Suppressor macrophage treated with lipopolysaccharide for 1 hour (primary cell): ENCODE measurements at regions not wholly inside any gene's neighbourhood (a gene's known extent, or its start where the extent isn't known, plus 50 kb on each side); places are given as distances from the start of the nearest gene placed in this dataset.
"Not testable (repeated sequence)": the region's sequence is repeated elsewhere in the genome, so short reads cannot be mapped to it uniquely, and the experiment has no call there.

Experiments used
- DNase-seq, 3 donors: peaks; one replicate each; pipeline ENCODE4 v3.0.0-alpha.2; 2020 to 2022

DNA sequence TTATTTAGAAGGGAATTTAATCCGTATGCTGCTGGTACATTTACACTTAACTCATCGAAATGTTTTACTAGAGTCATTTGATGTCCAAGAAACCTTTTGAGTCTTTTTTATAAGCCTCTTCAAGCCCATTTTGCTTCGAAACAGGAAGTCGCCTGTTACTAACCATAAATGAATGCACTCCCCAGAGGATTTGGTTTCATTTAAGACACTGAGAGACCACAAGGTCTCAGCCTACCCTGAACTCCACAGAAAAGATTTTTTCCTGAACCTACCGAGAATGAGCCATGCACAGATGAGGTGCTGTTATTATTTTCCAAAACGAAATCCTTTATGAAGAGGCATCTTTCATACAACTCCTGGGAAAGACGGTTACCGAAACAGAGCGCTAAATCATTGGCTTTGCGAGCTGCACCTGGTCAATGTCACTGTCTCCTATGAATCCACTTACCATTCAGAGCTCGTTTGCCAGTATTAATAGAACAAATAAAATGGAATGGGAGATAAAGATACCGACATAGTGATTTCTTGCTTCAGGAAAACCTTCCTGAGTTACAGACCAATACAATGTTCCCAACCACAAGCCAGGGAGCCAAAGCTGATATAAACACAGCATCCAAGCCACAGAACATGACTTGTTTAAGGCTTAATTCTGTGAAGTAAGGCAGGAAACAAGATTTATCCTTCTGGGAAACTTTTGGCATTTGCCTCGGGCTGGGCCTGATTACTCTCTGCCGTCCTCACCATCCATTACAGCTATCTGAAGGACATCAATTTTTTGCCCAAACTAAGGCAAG is 382.1 kb downstream of the OSR1 start:
- DNase-seq, result no peak

GRCh38 chr2:18975506-18976167 is 382.8 kb downstream of the OSR1 start:
- no peak for DNase-seq

GRCh38 chr2:18971628-18972027 is 382.3 kb upstream of the NT5C1B start:
- DNase-seq, result no peak

DNA sequence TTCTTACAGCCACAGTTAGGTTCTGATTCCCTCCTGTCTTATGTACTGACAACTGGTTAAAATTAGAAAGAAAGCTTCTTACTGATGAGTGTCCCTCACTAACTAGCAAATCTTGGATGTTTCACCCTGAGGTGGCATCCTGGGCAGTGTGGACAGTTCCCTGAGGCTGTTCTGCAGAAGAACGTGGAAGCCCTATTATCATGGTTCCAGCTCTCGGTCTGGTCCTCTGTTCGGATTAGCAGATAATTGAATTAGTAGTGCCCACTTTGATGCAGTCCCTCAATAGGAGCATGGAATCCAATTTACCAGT is 381.7 kb upstream of the NT5C1B start:
- DNase-seq, result no peak

GRCh38 chr2:18966131-18966530 is 376.8 kb upstream of the NT5C1B start:
- DNase-seq, result no peak

DNA sequence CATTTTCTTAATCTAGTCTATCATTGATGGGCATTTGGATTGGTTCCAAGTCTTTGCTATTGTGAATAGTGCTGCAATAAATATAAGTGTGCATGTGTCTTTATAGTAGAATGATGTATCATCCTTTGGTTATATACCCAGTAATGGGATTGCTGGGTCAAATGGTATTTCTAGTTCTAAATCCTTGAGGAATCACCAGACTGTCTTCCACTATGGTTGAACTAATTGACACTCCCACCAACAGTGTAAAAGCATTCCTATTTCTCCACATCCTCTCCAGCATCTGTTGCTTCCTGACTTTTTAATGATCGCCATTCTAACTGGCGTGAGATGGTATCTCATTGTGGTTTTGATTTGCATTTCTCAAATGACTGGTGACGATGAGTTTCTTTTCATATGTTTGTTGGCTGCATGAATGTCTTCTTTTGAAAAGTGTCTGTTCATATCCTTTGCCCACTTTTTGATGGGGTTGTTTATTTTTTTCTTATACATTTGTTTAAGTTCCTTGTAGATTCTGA is 374.4 kb upstream of the NT5C1B start:
- DNase-seq, result not testable (repeated sequence)

DNA sequence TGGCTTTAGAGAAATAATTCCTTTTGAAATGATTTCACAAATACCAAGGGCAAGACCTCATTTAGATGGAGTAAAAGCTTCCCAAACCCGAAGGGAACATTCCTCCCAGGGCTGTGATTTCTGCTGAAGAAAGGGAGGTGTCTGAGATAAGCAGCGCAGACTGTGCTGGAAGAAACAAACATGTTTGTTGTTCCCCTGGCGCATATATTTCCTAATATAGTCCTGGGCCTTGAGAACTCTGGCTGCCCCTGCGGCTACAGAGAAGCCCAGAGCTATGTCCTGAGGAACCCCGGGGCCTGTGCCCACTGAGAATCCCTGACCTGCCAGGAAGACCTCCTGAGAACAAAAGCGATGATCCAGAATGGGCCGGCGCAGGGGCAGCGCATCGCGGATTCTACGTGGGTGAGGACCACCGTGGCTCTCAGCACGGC is 372.6 kb upstream of the NT5C1B start:
- no peak for DNase-seq

DNA sequence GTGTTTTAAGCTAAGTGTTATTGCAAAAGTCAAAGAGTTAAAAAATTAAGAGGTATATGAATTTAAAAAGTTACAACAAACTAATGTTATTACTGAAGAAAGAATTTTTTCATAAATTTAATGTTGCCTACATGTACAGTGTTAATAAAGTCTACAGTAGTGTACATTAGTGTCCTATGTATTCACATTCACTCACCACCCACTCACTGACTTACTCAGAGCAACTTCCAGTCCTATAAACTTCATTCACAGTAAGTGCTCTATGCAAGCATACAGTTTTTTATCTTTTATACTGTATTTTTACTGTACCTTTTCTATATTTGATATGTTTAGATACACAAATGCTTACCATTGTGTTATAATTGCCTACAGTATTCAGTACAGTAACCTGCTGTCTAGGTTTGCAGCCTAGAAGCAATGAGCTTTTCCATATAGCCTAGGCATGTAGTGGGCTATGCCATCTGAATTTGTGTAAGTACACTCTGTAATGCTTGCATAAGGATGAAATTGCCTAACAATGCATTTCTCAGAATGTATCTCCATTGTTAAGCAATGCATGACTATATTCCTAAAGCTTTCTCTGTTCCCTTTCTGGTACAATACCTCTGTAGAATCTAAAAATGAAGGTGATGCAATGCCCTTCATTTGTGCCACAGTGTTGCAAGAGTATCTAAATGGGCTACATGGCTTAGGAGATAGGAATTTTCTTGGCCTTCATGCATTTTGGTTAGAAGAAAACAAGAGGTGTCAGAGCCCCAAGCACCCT is 370.8 kb upstream of the NT5C1B start:
- no peak for DNase-seq

GRCh38 chr2:18959200-18959599 is 369.8 kb upstream of the NT5C1B start:
- no peak for DNase-seq

DNA sequence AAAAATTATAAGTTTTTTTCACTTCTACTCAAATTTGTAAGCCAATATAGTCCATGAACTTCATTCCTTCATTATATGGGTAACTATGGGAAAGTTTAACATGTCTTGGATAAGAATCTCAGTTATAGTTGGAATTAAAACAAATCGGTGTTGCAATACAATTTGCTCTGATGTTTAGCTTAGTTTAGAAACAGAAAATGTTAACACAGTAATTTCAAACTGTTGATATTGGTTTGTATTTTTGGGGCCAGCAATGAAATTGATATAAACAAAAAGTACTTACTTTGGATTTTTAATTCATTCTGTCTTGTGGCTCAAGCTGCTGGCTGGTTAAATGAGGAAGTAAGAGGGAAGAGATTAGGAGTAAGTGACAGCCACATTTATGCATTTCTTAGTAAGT is 368.5 kb upstream of the NT5C1B start:
- no peak for DNase-seq

GRCh38 chr2:18950361-18950851 is 361.0 kb upstream of the NT5C1B start:
- no peak for DNase-seq

GRCh38 chr2:18949871-18950270 is 360.5 kb upstream of the NT5C1B start:
- no peak for DNase-seq

- no peak for DNase-seq
Observed at GRCh38 chr2:18940184-18940583, 350.8 kb upstream of the NT5C1B start.

DNA sequence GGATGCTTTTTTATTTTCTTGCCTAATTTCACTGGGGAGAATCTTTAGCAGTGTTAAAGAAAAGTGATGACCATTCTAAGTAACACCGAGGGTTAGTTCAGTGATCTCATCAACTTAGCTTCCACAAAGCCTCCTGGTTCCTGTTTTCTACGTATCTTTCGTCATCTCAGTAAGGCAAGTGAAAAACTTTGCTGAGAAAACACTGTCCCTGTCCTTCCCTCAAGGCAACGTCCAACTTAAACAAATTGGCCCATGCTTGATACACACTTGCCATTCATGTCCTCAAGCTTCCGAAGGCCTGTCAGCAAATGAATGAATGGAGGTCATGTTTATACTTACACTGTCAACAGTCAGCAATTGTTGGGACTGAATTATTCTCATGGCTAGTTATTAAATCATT is 350.4 kb upstream of the NT5C1B start:
- DNase-seq, result not testable (repeated sequence)

- no peak for DNase-seq
Observed at GRCh38 chr2:18934886-18935285, 345.5 kb upstream of the NT5C1B start.

GRCh38 chr2:18932853-18933252 is 343.5 kb upstream of the NT5C1B start:
- no peak for DNase-seq

GRCh38 chr2:18930971-18931370 is 341.6 kb upstream of the NT5C1B start:
- no peak for DNase-seq

DNA sequence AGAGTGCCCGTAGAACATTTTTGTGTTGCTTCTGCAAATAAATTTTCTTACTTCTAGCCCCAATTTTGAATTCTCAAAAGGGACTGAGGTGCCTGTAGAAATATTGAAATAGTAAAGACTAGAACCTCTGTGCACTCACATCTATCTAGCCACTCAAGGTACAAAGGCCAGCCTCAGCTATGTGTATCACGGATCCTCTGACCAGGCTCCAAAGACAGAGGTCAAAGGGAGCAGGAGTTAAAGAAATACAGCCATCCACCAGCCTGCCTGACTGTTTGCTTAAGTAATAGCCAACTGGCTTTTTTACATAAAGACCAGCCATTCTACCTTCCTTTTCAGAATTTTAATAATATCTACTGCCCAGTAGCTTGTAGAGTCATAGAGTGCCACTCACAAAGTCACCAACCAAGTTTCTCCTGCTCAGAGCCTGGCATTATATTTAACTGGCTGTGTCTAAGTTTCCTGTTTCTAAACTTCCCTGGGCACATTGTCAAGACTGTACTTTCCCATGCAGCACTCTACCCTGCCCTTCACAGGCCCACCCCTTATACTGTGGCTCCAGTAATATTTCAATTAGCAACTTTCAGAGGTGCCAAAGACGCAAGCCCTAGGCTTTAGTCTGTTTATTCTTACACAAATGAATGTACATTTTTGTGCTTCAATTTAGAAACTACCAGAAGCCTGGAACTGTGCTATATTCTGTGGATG is 338.3 kb upstream of the NT5C1B start:
- no peak for DNase-seq

GRCh38 chr2:18926631-18927524 is 337.5 kb upstream of the NT5C1B start:
- no peak for DNase-seq

- DNase-seq, result no peak
Observed at GRCh38 chr2:18925296-18925695, 335.9 kb upstream of the NT5C1B start.

- DNase-seq, result no peak
Observed at GRCh38 chr2:18924886-18925285, 335.5 kb upstream of the NT5C1B start.

DNA sequence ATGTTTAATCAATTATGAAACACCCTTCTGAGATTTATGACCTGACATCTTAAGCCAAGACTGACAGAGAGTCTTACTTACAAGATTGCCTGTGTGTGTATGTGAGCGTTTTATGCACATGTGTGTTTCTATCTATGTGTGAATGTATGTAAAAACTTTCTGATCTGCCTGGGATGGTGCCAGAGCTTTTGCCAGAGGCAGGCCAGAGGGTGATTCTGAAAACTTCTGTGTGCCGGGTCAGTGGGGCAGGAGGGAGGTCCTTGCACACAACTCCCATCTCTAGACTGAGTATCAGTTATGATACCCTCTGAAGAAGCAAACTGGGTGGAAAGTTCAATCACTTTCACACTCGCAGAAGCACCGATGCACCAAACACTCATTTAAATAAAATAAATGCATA is 335.0 kb upstream of the NT5C1B start:
- DNase-seq, result no peak
